ENCODE measurements at regions not wholly inside any gene's neighbourhood (a gene's known extent, or its start where the extent isn't known, plus 50 kb on each side); places are given as distances from the start of the nearest gene placed in this dataset.

GRCh38 chr10:131571346-131571745, 259.8 kb upstream of the TCERG1L start:
- BruUV-seq (replicated peaks), result no TSS peak
- no peaks in the 10 kb centered on the region for H3K9me1 ChIP-seq (replicated peaks; ENCODE audit: control insufficient read depth, extremely low read depth, insufficient read depth, low read length)
- DNase-seq (ENCODE audit: low read depth, low spot score), result no peak
- ChIA-PET CTCF (no interaction called here), POLR2A (no interaction called here)
- no peaks in the 10 kb centered on the region for H3K4me1 ChIP-seq (ENCODE audit: control insufficient read depth, extremely low read depth, insufficient read depth, low read length)
- no peaks in the 10 kb centered on the region for H4K20me1 ChIP-seq (replicated peaks; ENCODE audit: control insufficient read depth, extremely low read depth, insufficient read depth, low read length)
- peaks cover 3% of the 10 kb centered on the region for H3K9me3 ChIP-seq (replicated peaks; ENCODE audit: control insufficient read depth, insufficient read depth, low read length)
- intact Hi-C loops (cut with micrococcal nuclease), result no loop called here
- no peak overlapping the region for H2AFZ ChIP-seq (ENCODE audit: low read depth, low read length)
- FAIRE-seq, result no peak
- no peak for TF ChIP-seq MAX (IDR thresholded peaks at IDR 0.05; ENCODE audit: insufficient read depth, insufficient read length)
- no peak for TF ChIP-seq GATA2 (IDR thresholded peaks at IDR 0.05; ENCODE audit: insufficient read depth, insufficient read length, low read depth, low read length)
- TF ChIP-seq JUN (IDR thresholded peaks at IDR 0.05; ENCODE audit: borderline replicate concordance, insufficient read depth, insufficient read length, low read depth), result no peak
- no peak for TF ChIP-seq EZH2 (IDR thresholded peaks at IDR 0.05; ENCODE audit: borderline replicate concordance, low read depth, low read length, severe bottlenecking)
- TF ChIP-seq POLR2AphosphoS5 (IDR thresholded peaks at IDR 0.05; ENCODE audit: insufficient read depth, low read depth, low read length), result no peak
- TF ChIP-seq MYC (IDR thresholded peaks at IDR 0.05; ENCODE audit: low read depth, low read length), result no peak
- H3K4me3 ChIP-seq (replicated peaks in 1 of 3; ENCODE audit: insufficient read depth in 1 of 3, low read depth in 1 of 3, low read length in 3 of 3), result no peak overlapping the region
- H3K4me2 ChIP-seq (ENCODE audit: insufficient read depth, low read length), result no peak overlapping the region
- no peak overlapping the region for H3K27ac ChIP-seq (ENCODE audit: insufficient read depth, low read depth, low read length)
- H3K27me3 ChIP-seq (ENCODE audit: control insufficient read depth in 2 of 2, insufficient read depth in 2 of 2, low read length in 2 of 2), result no peaks in the 10 kb centered on the region
- no peak overlapping the region for H3K9ac ChIP-seq (replicated peaks; ENCODE audit: extremely low read depth, insufficient read depth, low read length)
- dilution Hi-C loops (cut with MboI; ENCODE audit: extremely low pct_ligation_motif_present, low sequenced_read_pairs), result no loop called here
- no peaks in the 10 kb centered on the region for H3K79me2 ChIP-seq (ENCODE audit: control insufficient read depth, insufficient read depth, low read length)
- H3K36me3 ChIP-seq (ENCODE audit: control insufficient read depth in 2 of 2, extremely low read depth in 1 of 2, insufficient read depth in 2 of 2, low read length in 2 of 2), result no peaks in the 10 kb centered on the region

DNA sequence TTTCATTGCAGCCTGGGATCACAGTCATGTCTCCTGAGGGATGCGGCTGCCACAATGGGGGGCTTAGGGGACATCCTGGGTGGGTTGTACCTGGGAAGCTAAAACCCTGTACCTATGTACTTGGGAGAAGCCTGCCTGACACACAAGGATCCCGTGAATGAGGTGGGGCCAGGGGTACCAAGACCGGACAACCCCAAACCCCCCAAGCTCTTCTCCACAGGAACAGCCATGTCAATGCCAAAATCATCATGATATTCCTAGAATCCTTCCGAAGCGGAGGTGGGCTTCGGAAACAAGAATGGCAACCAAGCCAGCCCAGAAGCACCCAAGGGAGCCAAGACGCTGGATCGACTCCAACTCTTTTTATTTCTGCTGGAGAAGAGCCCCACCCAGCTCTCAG, 260.3 kb upstream of the TCERG1L start:
- FAIRE-seq, result no peak
- Histone ChIP-seq H2AFZ (ENCODE audit: low read depth, low read length) (no peak overlapping the region), H3K4me1 (ENCODE audit: control insufficient read depth, extremely low read depth, insufficient read depth, low read length) (no peaks in the 10 kb centered on the region), H3K27ac (ENCODE audit: insufficient read depth, low read depth, low read length) (no peak overlapping the region), H4K20me1 (replicated peaks; ENCODE audit: control insufficient read depth, extremely low read depth, insufficient read depth, low read length) (no peaks in the 10 kb centered on the region), H3K36me3 (ENCODE audit: control insufficient read depth in 2 of 2, extremely low read depth in 1 of 2, insufficient read depth in 2 of 2, low read length in 2 of 2) (no peaks in the 10 kb centered on the region), H3K79me2 (ENCODE audit: control insufficient read depth, insufficient read depth, low read length) (no peaks in the 10 kb centered on the region), H3K4me2 (ENCODE audit: insufficient read depth, low read length) (no peak overlapping the region), H3K9me1 (replicated peaks; ENCODE audit: control insufficient read depth, extremely low read depth, insufficient read depth, low read length) (no peaks in the 10 kb centered on the region), H3K27me3 (ENCODE audit: control insufficient read depth in 2 of 2, insufficient read depth in 2 of 2, low read length in 2 of 2) (no peaks in the 10 kb centered on the region), H3K4me3 (replicated peaks in 1 of 3; ENCODE audit: insufficient read depth in 1 of 3, low read depth in 1 of 3, low read length in 3 of 3) (no peak overlapping the region), H3K9me3 (replicated peaks; ENCODE audit: control insufficient read depth, insufficient read depth, low read length) (peaks cover 2% of the 10 kb centered on the region), H3K9ac (replicated peaks; ENCODE audit: extremely low read depth, insufficient read depth, low read length) (no peak overlapping the region)
- no peak for DNase-seq (ENCODE audit: low read depth, low spot score)
- POLR2A ChIA-PET, result no interaction called here
- TF ChIP-seq GATA2 (IDR thresholded peaks at IDR 0.05; ENCODE audit: insufficient read depth, insufficient read length, low read depth, low read length) (no peak), POLR2A (IDR thresholded peaks at IDR 0.05; ENCODE audit: low read depth, low read length) (no peak), FOS (IDR thresholded peaks at IDR 0.05; ENCODE audit: borderline replicate concordance, insufficient read depth, low read length) (no peak), MYC (IDR thresholded peaks at IDR 0.05; ENCODE audit: low read depth, low read length) (no peak), EZH2 (IDR thresholded peaks at IDR 0.05; ENCODE audit: borderline replicate concordance, low read depth, low read length, severe bottlenecking) (no peak), MAX (IDR thresholded peaks at IDR 0.05; ENCODE audit: insufficient read depth, insufficient read length) (no peak), POLR2AphosphoS5 (IDR thresholded peaks at IDR 0.05; ENCODE audit: insufficient read depth, low read depth, low read length) (no peak), JUN (IDR thresholded peaks at IDR 0.05; ENCODE audit: borderline replicate concordance, insufficient read depth, insufficient read length, low read depth) (no peak)
- TF ChIP-seq, protein P1, sequence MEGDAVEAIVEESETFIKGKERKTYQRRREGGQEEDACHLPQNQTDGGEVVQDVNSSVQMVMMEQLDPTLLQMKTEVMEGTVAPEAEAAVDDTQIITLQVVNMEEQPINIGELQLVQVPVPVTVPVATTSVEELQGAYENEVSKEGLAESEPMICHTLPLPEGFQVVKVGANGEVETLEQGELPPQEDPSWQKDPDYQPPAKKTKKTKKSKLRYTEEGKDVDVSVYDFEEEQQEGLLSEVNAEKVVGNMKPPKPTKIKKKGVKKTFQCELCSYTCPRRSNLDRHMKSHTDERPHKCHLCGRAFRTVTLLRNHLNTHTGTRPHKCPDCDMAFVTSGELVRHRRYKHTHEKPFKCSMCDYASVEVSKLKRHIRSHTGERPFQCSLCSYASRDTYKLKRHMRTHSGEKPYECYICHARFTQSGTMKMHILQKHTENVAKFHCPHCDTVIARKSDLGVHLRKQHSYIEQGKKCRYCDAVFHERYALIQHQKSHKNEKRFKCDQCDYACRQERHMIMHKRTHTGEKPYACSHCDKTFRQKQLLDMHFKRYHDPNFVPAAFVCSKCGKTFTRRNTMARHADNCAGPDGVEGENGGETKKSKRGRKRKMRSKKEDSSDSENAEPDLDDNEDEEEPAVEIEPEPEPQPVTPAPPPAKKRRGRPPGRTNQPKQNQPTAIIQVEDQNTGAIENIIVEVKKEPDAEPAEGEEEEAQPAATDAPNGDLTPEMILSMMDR (IDR thresholded peaks at IDR 0.05; ENCODE audit: extremely low read depth in 1 of 2, insufficient read depth in 1 of 2, low read depth in 1 of 2, low read length in 2 of 2), result no peak
- dilution Hi-C loops (cut with MboI; ENCODE audit: extremely low pct_ligation_motif_present, low sequenced_read_pairs) (no loop called here), intact Hi-C loops (cut with micrococcal nuclease) (no loop called here)
- CTCF ChIA-PET, result no interaction called here
- BruUV-seq (replicated peaks), result no TSS peak
